Breast epithelium (tissue), 4 donors: ENCODE measurements at regions not wholly inside any gene's neighbourhood (a gene's known extent, or its start where the extent isn't known, plus 50 kb on each side); places are given as distances from the start of the nearest gene placed in this dataset.

Experiments used
- DNase-seq, 2 donors: peaks; one replicate each; pipeline ENCODE4 v3.0.0-alpha.2; 2019; ENCODE audit warnings: low spot score in 2 of 2
- H3K27ac ChIP-seq, 2 donors: fragments of 200-600 bp; sonication (generic) in 1 of 2; one replicate each; pipeline ENCODE4 v1.5.1; 2016 to 2019; ENCODE audit warnings: mild to moderate bottlenecking in 1 of 2
- H3K27me3 ChIP-seq, 2 donors: fragments of 200-600 bp; sonication (generic) in 1 of 2; one replicate each; pipeline versions ENCODE4 v1.5.1 to v1.6.0; 2017 to 2019; ENCODE audit warnings: control low read depth in 1 of 2, mild to moderate bottlenecking in 1 of 2
- H3K36me3 ChIP-seq: fragments of 200-600 bp; one replicate; pipeline ENCODE4 v1.5.1; 2019
- H3K4me1 ChIP-seq, 2 donors: fragments of 200-600 bp; sonication (generic); one replicate each; pipeline ENCODE4 v1.5.1; 2016 to 2019; ENCODE audit warnings: control low read depth in 1 of 2
- H3K4me3 ChIP-seq, 3 donors: fragments of 200-600 bp; sonication (generic); 1 replicate in 2 of 3; 2 replicates in 1 of 3; pipeline ENCODE4 v1.5.1; 2016 to 2019; ENCODE audit warnings: mild to moderate bottlenecking in 3 of 3, moderate library complexity in 2 of 3
- H3K9me3 ChIP-seq, 2 donors: fragments of 200-600 bp; sonication (generic) in 1 of 2; one replicate each; pipeline ENCODE4 v1.5.1; 2016 to 2019; ENCODE audit warnings: control low read depth in 1 of 2
- POLR2A ChIP-seq: fragments of 450-650 bp; IDR thresholded peaks from one replicate; pipeline ENCODE4 v1.6.1; 2016; ENCODE audit warnings: antibody characterized with exemption, mild to moderate bottlenecking, moderate library complexity
- POLR2AphosphoS5 ChIP-seq, 3 donors: sonication (generic); formaldehyde crosslinking; IDR thresholded peaks; one replicate each; pipeline ENCODE4 v1.6.1; 2017; ENCODE audit warnings: antibody characterized with exemption in 3 of 3
- intact Hi-C: fragments of 100-400 bp; cut with DNase I; formaldehyde crosslinking; loops from one replicate; pipeline ENCODE4 v1.15.1; 2023; ENCODE audit warnings: low total_unique reads
- TF ChIP-seq, protein P1 (sequence below), 3 donors: fragments of 450-650 bp; IDR thresholded peaks; one replicate each; pipeline ENCODE4 v1.5.1; 2016 to 2017; ENCODE audit warnings: antibody characterized with exemption in 3 of 3, mild to moderate bottlenecking in 3 of 3, moderate library complexity in 3 of 3

DNA sequence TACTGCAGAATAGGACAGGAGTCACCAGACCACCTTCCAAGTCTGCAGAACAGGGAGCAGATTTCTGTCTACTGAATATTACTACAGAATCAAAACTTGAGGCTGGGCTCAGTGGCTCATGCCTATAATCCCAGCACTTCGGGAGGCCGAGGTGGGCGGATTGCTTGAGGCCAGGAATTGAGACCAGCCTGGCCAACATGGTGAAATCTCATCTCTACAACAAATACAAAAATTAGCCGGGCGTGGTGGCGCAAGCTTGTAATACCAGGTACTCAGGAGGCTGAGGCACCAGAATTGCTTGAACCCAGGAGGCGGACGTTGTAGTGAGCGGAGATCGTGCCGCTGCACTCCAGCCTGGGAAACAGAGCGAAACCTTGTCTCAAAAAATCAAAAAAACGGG, 710.8 kb upstream of the WWC1 start:
- Histone ChIP-seq H3K4me3 (no peak overlapping the region), H3K9me3 (no peaks in the 10 kb centered on the region), H3K27ac (no peak overlapping the region), H3K27me3 (peaks cover 0 to 28% of the 10 kb centered on the region in 2 donors), H3K4me1 (no peaks in the 10 kb centered on the region), H3K36me3 (no peaks in the 10 kb centered on the region)
- TF ChIP-seq, protein P1, sequence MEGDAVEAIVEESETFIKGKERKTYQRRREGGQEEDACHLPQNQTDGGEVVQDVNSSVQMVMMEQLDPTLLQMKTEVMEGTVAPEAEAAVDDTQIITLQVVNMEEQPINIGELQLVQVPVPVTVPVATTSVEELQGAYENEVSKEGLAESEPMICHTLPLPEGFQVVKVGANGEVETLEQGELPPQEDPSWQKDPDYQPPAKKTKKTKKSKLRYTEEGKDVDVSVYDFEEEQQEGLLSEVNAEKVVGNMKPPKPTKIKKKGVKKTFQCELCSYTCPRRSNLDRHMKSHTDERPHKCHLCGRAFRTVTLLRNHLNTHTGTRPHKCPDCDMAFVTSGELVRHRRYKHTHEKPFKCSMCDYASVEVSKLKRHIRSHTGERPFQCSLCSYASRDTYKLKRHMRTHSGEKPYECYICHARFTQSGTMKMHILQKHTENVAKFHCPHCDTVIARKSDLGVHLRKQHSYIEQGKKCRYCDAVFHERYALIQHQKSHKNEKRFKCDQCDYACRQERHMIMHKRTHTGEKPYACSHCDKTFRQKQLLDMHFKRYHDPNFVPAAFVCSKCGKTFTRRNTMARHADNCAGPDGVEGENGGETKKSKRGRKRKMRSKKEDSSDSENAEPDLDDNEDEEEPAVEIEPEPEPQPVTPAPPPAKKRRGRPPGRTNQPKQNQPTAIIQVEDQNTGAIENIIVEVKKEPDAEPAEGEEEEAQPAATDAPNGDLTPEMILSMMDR (IDR thresholded peaks at IDR 0.05): no peak
- TF ChIP-seq POLR2AphosphoS5 (IDR thresholded peaks at IDR 0.05) (no peak), POLR2A (no peak)
- intact Hi-C loops: loop anchor here (1.0 kb wide), 1 partner anchor 9 kb away; no protein-coding TSS in a partner anchor
- no peak for DNase-seq

DNA sequence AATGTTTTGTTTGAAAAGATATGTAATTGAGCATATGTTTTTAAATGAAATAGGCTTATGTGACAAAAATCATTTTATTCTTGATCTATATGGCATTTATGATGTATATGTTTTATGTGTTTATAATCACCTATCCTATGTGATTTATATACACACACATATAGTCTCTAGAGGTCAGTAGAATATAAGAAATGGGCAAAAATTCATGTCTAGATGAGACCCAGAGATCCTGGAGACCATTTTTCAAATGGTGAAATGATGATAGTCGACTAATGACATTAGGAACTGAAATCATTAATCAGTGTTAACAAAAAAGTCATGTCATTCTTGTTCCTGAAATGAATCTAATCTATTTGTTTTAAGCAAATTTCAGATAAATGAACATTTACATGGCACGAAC, 709.2 kb upstream of the WWC1 start:
- H3K4me3 ChIP-seq: no peak overlapping the region
- H3K27ac ChIP-seq: no peak overlapping the region
- TF ChIP-seq, protein P1 (IDR thresholded peaks at IDR 0.05): no peak
- TF ChIP-seq POLR2A (no peak), POLR2AphosphoS5 (IDR thresholded peaks at IDR 0.05) (no peak)
- no peaks in the 10 kb centered on the region for H3K36me3 ChIP-seq
- H3K4me1 ChIP-seq: no peaks in the 10 kb centered on the region
- peaks cover 0 to 19% of the 10 kb centered on the region in 2 donors for H3K27me3 ChIP-seq
- no peak for DNase-seq
- intact Hi-C loops: no loop called here
- H3K9me3 ChIP-seq: no peaks in the 10 kb centered on the region

DNA sequence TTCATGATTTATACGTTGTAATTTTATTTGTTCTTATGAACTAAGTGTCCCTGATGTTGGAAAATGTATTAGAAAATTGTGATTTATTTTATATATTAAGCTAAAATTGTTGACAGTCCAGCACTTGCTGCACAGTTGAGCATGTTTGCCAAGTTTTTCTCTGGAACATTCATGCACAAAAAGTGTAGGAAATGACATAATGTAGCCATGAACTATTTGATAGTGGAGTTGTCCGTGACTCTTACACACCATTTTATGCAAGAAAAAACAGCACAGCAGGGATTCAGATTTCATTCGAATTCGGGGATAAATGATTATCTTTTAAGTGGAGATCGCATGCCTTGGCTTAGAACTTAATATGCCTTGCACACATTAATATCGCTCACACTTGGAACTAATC, 708.6 kb upstream of the WWC1 start:
- H3K4me1 ChIP-seq: no peaks in the 10 kb centered on the region
- no peak for DNase-seq
- no peak overlapping the region for H3K4me3 ChIP-seq
- peaks cover 0 to 14% of the 10 kb centered on the region in 2 donors for H3K27me3 ChIP-seq
- no peak overlapping the region for H3K27ac ChIP-seq
- no peak for TF ChIP-seq POLR2A
- no peak for TF ChIP-seq POLR2AphosphoS5 (IDR thresholded peaks at IDR 0.05)
- TF ChIP-seq, protein P1 (IDR thresholded peaks at IDR 0.05): no peak
- H3K36me3 ChIP-seq: no peaks in the 10 kb centered on the region
- intact Hi-C loops: no loop called here
- H3K9me3 ChIP-seq: no peaks in the 10 kb centered on the region

DNA sequence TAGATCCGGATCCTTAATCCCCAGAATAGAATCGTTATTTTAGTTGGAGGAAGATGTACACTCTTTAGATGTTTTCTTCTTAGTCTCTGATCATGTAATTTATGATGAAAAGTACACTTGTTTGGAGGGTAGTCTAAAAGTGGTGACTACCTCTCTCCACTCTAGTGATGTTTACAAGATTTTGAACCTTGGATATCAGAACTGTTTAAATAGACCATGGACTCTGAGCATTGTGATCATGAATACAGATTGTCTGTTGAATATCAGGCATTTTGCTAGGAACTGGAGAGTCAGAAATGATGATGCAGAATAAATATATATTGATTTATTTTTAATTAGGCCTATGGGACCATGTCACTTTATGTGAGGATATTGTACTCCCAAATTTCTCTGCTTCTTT, 706.3 kb upstream of the WWC1 start:
- Histone ChIP-seq H3K9me3 (no peaks in the 10 kb centered on the region), H3K36me3 (no peaks in the 10 kb centered on the region), H3K4me3 (no peak overlapping the region), H3K27ac (no peak overlapping the region), H3K27me3 (peaks cover 0 to 5% of the 10 kb centered on the region in 2 donors), H3K4me1 (no peaks in the 10 kb centered on the region)
- no peak for DNase-seq
- intact Hi-C loops: no loop called here
- TF ChIP-seq POLR2AphosphoS5 (IDR thresholded peaks at IDR 0.05) (no peak), POLR2A (no peak)
- TF ChIP-seq, protein P1 (IDR thresholded peaks at IDR 0.05): no peak

DNA sequence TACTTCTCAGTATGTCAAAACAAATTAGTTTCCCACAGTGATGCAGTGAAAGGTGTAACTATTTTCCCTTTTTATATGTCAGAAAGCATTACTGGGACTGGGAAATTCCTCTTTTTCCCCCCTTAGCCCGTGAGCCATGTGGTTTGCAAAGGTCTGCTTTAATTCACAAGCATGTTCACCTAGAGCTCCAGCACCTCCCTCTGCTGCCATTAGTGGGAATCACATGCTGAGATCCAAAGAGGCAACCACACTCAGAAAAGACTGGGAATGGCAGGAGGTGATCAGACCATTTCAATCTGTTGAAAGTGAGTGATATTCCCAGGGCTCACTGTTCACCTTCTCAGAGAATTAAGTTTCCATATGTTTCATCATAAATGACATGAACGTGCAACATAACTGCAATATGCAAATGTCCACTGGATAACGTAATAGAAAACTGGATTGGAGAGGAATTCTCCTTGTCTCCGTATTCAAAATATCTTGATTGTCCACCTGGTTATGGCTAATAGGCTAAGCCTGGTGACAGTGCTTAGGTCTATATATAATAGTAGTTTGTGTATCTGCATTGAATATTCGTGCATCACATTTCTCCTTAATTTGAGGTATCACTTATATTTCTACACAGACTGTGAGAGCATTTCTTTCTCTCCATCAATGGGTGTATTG, 703.5 kb upstream of the WWC1 start:
- H3K27ac ChIP-seq: no peak overlapping the region
- H3K4me3 ChIP-seq: no peak overlapping the region
- no peaks in the 10 kb centered on the region for H3K4me1 ChIP-seq
- H3K36me3 ChIP-seq: no peaks in the 10 kb centered on the region
- no peaks in the 10 kb centered on the region for H3K27me3 ChIP-seq
- no peak for DNase-seq
- no peaks in the 10 kb centered on the region for H3K9me3 ChIP-seq
- intact Hi-C loops: no loop called here
- TF ChIP-seq, protein P1 (IDR thresholded peaks at IDR 0.05): peak in 1 of 3 donors; percentile 30
- no peak for TF ChIP-seq POLR2AphosphoS5 (IDR thresholded peaks at IDR 0.05)
